AG09319 (cell line): ENCODE measurements at regions not wholly inside any gene's neighbourhood (a gene's known extent, or its start where the extent isn't known, plus 50 kb on each side); places are given as distances from the start of the nearest gene placed in this dataset.

Experiments
- DNase-seq: peaks from one replicate; pipeline ENCODE4 v3.0.0-alpha.2; 2010; ENCODE audit warnings: low read depth; ENCODE audit errors: extremely low read depth
- CTCF ChIP-seq: IDR thresholded peaks from 2 replicates; pipeline ENCODE4 v1.5.1; 2011; ENCODE audit warnings: low read depth, mild to moderate bottlenecking, inconsistent platforms, low read length, moderate library complexity

GRCh38 chr2:223701761-223702160 is 99.6 kb upstream of the SCG2 start:
- no peak for DNase-seq
- TF ChIP-seq CTCF, result no peak

GRCh38 chr2:223700221-223700620 is 98.1 kb upstream of the SCG2 start:
- DNase-seq, result no peak
- no peak for TF ChIP-seq CTCF

GRCh38 chr2:223697892-223698645 is 95.9 kb upstream of the SCG2 start:
- no peak for DNase-seq
- no peak for TF ChIP-seq CTCF

- no peak for DNase-seq
- no peak for TF ChIP-seq CTCF
Measured at GRCh38 chr2:223697316-223697891, 95.2 kb upstream of the SCG2 start.

GRCh38 chr2:223696719-223697118 is 94.6 kb upstream of the SCG2 start:
- DNase-seq, result no peak
- no peak for TF ChIP-seq CTCF

GRCh38 chr2:223692191-223692947 is 90.2 kb upstream of the SCG2 start:
- no peak for DNase-seq

More at GRCh38 chr2:223692191-223692947, 90.2 kb upstream of the SCG2 start:
- peak; percentile 82 for TF ChIP-seq CTCF
